ENCODE measurements at regions not wholly inside any gene's neighbourhood (a gene's known extent, or its start where the extent isn't known, plus 50 kb on each side); places are given as distances from the start of the nearest gene placed in this dataset.

DNA sequence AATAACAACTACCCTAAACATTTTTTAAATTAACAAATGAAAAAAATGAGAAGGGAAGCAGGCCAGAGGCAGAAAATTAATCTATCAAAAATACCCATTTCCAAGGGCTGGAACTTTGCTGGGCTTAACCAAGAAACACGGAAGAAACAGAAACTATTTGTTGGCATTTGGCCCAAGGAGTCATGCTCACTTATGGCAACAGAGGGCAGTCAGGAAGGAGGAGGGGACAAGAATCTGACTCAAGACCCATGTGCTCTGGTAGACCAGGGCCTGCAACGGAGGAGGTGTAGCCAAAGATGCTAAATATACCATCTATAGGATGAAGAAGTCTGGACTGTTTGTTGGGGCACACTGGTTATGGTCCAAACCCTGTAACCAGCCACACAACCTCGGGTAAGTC, 496.7 kb downstream of the COG6 start:
- no peak overlapping the region for H3K27ac Mint-ChIP-seq
- H3K27me3 Mint-ChIP-seq: no peaks in the 10 kb centered on the region
- H3K4me1 Mint-ChIP-seq: peaks cover 32% of the 10 kb centered on the region
- DNase-seq: no peak
- H3K9me3 Mint-ChIP-seq: peaks cover 4% of the 10 kb centered on the region
- H3K4me3 Mint-ChIP-seq: no peak overlapping the region
- no peaks in the 10 kb centered on the region for H3K36me3 Mint-ChIP-seq (ENCODE audit: low read depth)
- intact Hi-C loops (cut with micrococcal nuclease): no loop called here

DNA sequence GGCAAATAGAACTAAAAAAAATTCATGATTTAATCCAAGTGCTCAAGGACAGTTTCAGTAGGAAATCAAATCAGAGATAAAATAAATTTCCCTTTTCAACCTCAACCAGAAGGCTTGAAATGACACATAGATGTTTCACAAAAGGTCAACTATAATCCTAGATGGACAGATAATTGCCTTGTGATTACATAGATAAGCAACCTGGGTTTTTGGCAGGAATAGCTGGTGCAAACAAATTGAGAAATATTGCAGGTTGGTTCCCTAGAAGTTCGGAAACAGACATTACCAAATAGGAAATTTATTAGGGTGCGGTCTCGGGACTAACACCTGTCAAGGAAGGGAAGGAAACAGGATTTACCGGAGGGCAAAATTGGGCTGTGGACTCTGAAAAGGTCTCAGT, 497.5 kb downstream of the COG6 start:
- intact Hi-C loops (cut with micrococcal nuclease): no loop called here
- H3K36me3 Mint-ChIP-seq (ENCODE audit: low read depth): no peaks in the 10 kb centered on the region
- no peaks in the 10 kb centered on the region for H3K27me3 Mint-ChIP-seq
- peaks cover 4% of the 10 kb centered on the region for H3K9me3 Mint-ChIP-seq
- no peak for DNase-seq
- H3K4me3 Mint-ChIP-seq: no peak overlapping the region
- H3K27ac Mint-ChIP-seq: no peak overlapping the region
- peaks cover 27% of the 10 kb centered on the region for H3K4me1 Mint-ChIP-seq

DNA sequence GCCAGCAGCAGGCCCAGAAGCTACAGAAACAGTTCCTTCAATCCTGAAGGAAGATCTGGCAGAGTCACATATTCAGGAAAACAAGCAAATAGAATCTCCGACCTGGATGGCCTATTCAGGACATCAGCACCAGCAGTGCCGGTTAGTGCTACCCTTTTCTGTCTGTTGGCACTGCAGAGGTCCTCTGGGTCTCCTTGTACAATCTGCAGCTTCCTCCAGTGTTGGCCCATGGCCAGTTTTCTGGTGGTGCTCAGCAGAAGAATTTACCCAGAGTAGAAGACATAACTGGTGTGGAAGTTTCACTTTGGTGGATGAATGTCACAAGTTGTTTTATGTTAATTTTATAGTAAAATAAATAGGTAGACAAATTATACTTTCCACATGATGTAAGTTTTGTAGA, 498.1 kb downstream of the COG6 start:
- peaks cover 23% of the 10 kb centered on the region for H3K4me1 Mint-ChIP-seq
- H3K9me3 Mint-ChIP-seq: peaks cover 4% of the 10 kb centered on the region
- H3K27me3 Mint-ChIP-seq: no peaks in the 10 kb centered on the region
- no peak overlapping the region for H3K27ac Mint-ChIP-seq
- no peak overlapping the region for H3K4me3 Mint-ChIP-seq
- no peak for DNase-seq
- H3K36me3 Mint-ChIP-seq (ENCODE audit: low read depth): no peaks in the 10 kb centered on the region
- intact Hi-C loops (cut with micrococcal nuclease): no loop called here

DNA sequence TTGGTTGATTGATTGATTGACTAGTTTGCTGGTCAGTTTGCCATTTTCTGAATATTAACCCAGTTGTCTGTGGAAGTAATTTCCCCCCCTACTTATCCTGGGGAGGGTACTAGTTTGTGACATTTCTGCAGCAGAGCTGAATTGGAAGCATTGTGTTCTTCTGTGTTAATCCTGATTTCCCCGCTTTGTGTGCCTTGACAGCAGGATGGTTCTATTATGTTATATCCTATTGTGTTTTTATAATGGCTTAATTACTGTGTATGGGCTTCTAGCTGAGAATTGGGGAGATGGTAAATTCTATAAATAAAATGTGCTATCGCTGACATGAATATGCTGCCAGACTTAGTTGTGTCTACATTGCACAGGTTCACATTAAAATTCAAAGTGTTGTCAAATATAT, 499.7 kb downstream of the COG6 start:
- intact Hi-C loops (cut with micrococcal nuclease): no loop called here
- H3K27me3 Mint-ChIP-seq: no peaks in the 10 kb centered on the region
- no peak for DNase-seq
- no peaks in the 10 kb centered on the region for H3K36me3 Mint-ChIP-seq (ENCODE audit: low read depth)
- H3K4me3 Mint-ChIP-seq: no peak overlapping the region
- H3K4me1 Mint-ChIP-seq: peaks cover 10% of the 10 kb centered on the region
- H3K9me3 Mint-ChIP-seq: peaks cover 4% of the 10 kb centered on the region
- no peak overlapping the region for H3K27ac Mint-ChIP-seq

DNA sequence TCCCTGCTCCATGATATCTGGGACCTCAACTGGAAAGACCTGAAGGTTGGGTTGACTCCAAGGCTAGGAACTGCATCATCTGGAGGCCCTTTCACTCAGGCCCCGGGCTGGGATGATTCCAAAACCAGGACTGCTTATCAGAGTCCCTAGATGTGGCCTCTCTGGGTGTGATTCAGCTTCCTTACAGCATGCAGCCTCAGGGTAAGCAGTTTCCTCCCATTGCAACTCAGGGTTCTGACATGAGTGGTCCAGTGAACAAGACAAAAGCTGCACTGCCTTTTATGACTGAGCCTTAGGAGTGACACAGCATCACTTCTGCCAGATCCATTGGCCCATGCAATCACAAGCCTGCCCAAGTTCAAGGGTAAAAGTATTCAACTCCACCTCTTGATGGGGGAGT, 502.8 kb downstream of the COG6 start:
- intact Hi-C loops (cut with micrococcal nuclease): no loop called here
- H3K36me3 Mint-ChIP-seq (ENCODE audit: low read depth): no peaks in the 10 kb centered on the region
- no peak overlapping the region for H3K27ac Mint-ChIP-seq
- H3K9me3 Mint-ChIP-seq: no peaks in the 10 kb centered on the region
- H3K4me3 Mint-ChIP-seq: no peak overlapping the region
- peaks cover 5% of the 10 kb centered on the region for H3K4me1 Mint-ChIP-seq
- H3K27me3 Mint-ChIP-seq: no peaks in the 10 kb centered on the region
- DNase-seq: no peak

DNA sequence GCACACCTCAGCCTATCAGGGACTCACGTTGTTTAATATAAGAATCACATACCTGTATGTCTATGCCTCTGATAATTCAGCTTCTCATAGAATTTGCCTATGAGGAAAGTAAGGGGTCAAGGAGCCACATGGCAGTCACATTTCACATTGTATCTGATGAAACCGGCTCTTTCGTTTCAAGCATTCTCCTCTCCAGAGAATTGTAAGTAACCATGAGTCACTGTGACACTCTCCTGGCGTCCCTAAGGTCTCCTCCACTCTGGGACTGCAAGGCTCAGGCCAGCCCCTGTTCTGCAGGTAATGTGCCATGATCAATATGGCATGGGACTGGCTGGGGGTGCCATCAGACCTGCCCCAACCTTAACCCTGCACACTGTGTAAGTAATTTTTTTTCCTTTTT, 503.3 kb downstream of the COG6 start:
- H3K9me3 Mint-ChIP-seq: no peaks in the 10 kb centered on the region
- intact Hi-C loops (cut with micrococcal nuclease): no loop called here
- H3K27me3 Mint-ChIP-seq: no peaks in the 10 kb centered on the region
- H3K4me1 Mint-ChIP-seq: peaks cover 5% of the 10 kb centered on the region
- no peak overlapping the region for H3K27ac Mint-ChIP-seq
- DNase-seq: no peak
- H3K36me3 Mint-ChIP-seq (ENCODE audit: low read depth): no peaks in the 10 kb centered on the region
- H3K4me3 Mint-ChIP-seq: no peak overlapping the region

DNA sequence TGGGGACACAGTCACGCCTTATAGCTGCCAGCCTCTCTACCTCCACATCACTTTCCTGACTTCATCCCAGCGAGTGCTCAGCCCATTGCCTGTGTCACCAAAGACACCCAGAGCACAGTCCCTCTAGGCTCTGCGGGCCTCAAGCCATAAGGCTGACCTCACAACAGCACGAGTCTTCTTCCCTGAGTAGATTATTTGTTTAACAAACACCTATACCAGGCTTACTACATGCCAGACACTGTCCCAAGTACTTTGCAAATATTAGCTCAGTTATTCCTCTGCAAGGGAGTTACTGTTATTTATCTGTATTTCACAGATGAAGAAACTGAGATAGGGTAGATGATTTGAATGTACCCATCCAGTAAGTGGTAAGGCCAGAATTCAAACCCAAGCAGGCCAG, 504.3 kb downstream of the COG6 start:
- Mint-ChIP-seq H3K4me3 (no peak overlapping the region), H3K27ac (no peak overlapping the region), H3K9me3 (no peaks in the 10 kb centered on the region), H3K36me3 (ENCODE audit: low read depth) (no peaks in the 10 kb centered on the region), H3K27me3 (no peaks in the 10 kb centered on the region), H3K4me1 (peaks cover 5% of the 10 kb centered on the region)
- intact Hi-C loops (cut with micrococcal nuclease): no loop called here
- DNase-seq: no peak

DNA sequence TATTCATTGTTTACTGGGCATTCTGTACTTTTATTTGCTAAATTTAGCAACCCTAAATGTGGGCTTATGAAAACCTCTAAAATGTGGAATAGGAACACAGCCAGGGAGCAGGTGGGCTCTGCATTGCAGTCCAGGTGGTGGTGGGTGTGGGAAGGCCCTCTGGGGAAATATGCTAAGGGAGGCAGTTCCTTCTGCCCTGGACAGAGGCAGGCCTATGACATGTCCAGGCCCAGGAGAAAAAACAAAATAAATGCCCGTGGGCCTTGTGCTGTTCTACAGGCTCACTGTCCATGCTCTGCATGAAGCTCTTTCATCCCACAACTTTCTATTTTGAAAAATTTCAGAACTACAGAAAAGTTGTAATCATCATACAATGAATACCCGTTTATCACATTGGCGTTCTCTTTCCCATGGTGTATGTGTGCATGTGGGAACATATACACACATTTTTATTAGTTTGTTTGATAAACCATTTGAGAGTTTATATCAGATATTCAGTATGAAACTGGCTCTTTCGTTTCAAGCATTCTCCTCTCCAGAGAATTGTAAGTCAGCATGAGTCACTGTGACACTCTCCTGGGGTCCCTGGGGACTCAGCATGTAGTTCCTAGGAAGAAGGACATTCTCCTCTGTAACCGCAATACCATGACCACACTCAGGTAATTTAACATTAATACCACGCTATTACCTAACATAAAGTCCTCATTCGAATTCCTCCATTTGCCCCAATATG, 505.3 kb downstream of the COG6 start:
- no peak overlapping the region for H3K4me3 Mint-ChIP-seq
- intact Hi-C loops (cut with micrococcal nuclease): no loop called here
- no peak for DNase-seq
- no peaks in the 10 kb centered on the region for H3K9me3 Mint-ChIP-seq
- H3K36me3 Mint-ChIP-seq (ENCODE audit: low read depth): no peaks in the 10 kb centered on the region
- H3K4me1 Mint-ChIP-seq: peaks cover 4% of the 10 kb centered on the region
- H3K27me3 Mint-ChIP-seq: no peaks in the 10 kb centered on the region
- no peak overlapping the region for H3K27ac Mint-ChIP-seq

DNA sequence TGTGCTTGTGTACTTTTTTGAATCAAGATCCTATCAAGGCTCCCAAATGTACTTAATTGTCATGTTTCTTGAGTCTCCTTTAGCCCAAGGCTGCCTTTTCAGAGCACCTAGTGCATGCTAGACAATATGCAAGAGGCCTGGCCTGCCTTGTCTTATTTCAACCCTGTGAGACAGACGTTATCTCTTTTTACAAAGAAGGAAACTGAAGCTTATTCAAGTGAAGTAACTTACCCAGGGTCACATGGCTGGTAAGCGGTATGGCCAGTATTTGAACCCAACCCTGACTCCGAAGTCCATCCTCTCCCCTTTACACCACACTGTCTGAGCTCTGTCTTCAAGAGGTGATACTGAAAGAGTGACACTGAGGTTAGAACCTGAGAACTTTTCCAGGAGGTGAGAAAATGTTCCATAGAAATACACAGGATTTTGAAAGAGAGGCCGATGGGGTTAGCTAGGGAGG, 505.1 kb downstream of the FOXO1 start:
- Mint-ChIP-seq H3K9me3 (no peaks in the 10 kb centered on the region), H3K27ac (no peak overlapping the region), H3K36me3 (ENCODE audit: low read depth) (no peaks in the 10 kb centered on the region), H3K27me3 (no peaks in the 10 kb centered on the region), H3K4me3 (no peak overlapping the region), H3K4me1 (peaks cover 5% of the 10 kb centered on the region)
- DNase-seq: no peak
- intact Hi-C loops (cut with micrococcal nuclease): no loop called here

DNA sequence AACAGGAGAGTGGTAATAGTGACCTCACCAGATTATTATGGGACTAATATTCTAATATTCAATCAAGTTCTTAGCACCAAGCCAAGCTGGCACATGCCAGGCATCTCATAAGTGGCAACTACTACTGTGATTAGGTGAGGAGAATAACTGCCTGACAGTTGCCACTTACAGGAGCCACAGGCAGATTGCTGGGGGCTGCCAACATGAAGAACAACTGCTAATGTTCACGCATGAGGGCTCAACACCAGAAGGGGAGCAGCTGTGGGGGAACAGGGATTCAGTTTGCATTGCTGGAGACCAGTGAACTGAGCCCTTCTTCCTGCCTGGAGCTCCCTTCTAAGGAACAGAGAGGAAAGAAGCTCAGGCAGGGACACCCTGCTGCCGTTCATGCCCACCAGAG, 504.5 kb downstream of the FOXO1 start:
- H3K27me3 Mint-ChIP-seq: no peaks in the 10 kb centered on the region
- no peaks in the 10 kb centered on the region for H3K36me3 Mint-ChIP-seq (ENCODE audit: low read depth)
- H3K4me1 Mint-ChIP-seq: peaks cover 9% of the 10 kb centered on the region
- intact Hi-C loops (cut with micrococcal nuclease): no loop called here
- DNase-seq: no peak
- no peak overlapping the region for H3K4me3 Mint-ChIP-seq
- no peak overlapping the region for H3K27ac Mint-ChIP-seq
- H3K9me3 Mint-ChIP-seq: no peaks in the 10 kb centered on the region

DNA sequence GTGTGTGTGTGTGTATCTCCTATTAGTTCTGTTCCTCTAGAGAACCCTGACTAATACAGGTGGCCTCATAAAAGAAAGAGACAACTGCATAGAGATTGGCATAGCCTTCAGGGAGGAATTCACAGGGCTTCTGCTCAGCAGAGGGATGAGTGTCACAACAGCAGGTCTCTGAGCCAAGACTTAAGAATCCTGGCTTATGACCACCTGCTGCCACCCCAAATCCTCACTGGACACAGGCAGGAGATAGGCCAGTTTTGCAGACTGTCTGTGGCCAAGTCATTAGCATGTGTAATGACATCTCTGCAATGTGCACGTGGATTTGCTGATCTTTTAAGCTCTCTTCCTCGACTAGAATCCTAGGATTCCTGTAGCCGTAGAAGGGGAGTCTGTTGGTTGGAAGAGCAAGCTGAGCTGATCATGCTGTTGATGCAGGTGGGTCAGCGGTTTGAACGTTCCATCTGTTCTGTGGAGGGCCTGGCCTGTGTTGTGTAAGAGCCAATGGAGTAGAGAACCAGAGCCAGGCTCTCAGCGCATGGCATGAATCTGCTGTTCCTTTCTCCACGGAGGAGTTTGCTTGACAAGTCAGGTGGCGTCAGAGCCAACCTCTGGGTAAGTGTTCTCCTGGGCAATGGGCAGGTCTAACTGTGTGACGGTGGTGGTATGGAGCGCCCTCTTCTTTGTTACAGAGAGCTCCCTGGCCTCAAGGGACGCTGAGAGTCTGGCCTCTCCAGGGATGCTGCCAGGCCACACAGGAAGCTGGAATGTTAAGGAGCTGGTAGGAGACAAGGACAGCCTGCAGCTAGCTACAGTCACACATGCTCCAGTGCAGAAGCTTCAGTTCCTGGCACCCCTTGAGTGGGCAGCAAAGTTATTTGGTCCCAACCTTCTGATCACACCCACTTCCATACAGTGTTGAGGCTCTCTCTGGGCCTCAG, 503.1 kb downstream of the FOXO1 start:
- Mint-ChIP-seq H3K27ac (no peak overlapping the region), H3K27me3 (no peaks in the 10 kb centered on the region), H3K36me3 (ENCODE audit: low read depth) (no peaks in the 10 kb centered on the region), H3K4me3 (no peak overlapping the region), H3K9me3 (peaks cover 4% of the 10 kb centered on the region), H3K4me1 (peaks cover 7% of the 10 kb centered on the region)
- no peak for DNase-seq
- intact Hi-C loops (cut with micrococcal nuclease): no loop called here

DNA sequence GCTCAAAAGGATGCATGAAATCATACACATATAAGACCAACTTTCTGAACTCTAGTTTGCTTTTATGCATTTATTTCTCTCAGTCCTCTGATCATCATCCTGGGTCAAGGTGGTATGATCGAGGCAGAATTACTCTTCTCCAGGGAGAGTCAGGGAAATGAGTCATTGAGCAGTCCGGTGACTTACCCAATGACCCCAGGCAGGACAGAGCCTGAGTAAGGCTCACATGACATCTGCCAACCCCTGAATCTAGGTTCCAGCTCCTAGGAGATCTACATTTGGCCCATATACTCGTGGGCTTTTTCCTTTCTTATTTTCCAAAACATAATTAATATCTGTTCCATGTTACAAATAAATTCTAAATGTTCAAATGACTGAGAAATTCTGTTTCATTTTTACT, 502.3 kb downstream of the FOXO1 start:
- intact Hi-C loops (cut with micrococcal nuclease): no loop called here
- Mint-ChIP-seq H3K27me3 (no peaks in the 10 kb centered on the region), H3K36me3 (ENCODE audit: low read depth) (no peaks in the 10 kb centered on the region), H3K9me3 (peaks cover 4% of the 10 kb centered on the region), H3K4me1 (peaks cover 9% of the 10 kb centered on the region), H3K4me3 (no peak overlapping the region), H3K27ac (no peak overlapping the region)
- no peak for DNase-seq

DNA sequence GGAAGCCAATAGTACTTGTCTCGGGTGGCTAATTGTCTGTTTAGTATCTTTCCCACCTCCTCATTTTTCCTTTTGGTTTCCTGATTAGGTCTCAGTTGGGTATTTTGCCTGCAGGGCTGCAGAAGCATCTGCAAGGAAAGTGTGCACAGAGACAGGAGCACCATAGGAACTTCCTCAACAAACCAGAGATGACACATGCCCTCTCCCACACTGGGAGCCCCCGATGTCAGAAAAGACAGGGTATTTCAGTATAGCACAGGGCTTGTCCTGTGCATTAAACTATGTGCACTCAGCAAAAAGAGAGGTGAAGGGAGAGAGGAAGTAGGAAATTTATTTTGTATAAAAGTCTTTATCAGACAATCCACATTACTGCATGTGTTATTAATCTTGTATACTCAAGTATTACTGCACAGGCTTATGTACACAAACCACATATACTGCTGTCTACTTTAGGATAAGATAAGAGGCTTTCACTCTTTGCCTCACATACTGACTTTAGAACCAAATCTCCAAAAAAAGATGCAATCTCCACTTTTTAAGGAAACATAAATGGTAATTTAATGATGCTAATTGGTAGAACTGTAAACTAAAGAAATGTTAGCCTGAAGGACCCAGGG, 501.0 kb downstream of the FOXO1 start:
- Mint-ChIP-seq H3K27me3 (no peaks in the 10 kb centered on the region), H3K4me1 (peaks cover 13% of the 10 kb centered on the region), H3K9me3 (peaks cover 4% of the 10 kb centered on the region), H3K36me3 (ENCODE audit: low read depth) (no peaks in the 10 kb centered on the region), H3K4me3 (no peak overlapping the region), H3K27ac (no peak overlapping the region)
- intact Hi-C loops (cut with micrococcal nuclease): no loop called here
- no peak for DNase-seq

DNA sequence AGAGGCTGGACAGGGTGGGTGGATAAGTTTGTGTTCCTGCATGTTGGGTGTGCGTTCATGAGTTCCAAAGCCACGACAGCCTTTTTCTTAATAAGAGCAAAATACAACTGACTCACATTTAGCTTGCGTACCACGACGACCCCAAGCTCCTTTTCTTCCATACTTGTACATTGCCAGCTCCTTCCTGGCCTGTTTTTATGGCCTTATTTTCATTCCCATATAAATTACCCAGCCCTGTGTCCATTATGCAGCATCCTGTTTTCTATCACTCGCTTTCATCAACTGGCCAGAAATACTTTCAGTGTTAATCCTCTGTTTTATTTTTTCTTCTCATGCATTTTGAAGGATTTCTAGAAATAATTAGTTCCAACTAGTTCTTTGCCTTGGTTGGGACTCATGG, 499.1 kb downstream of the FOXO1 start:
- Mint-ChIP-seq H3K27ac (no peak overlapping the region), H3K9me3 (peaks cover 11% of the 10 kb centered on the region), H3K36me3 (ENCODE audit: low read depth) (peaks cover 2% of the 10 kb centered on the region), H3K4me1 (peaks cover 18% of the 10 kb centered on the region), H3K4me3 (no peak overlapping the region), H3K27me3 (no peaks in the 10 kb centered on the region)
- intact Hi-C loops (cut with micrococcal nuclease): no loop called here
- DNase-seq: no peak

Measured in activated CD4-positive, alpha-beta T cell treated with anti-CD3 and anti-CD28 coated beads, Interleukin-2, amount 10 ng/mL, durations not matched to agents 24 days and 14 days (primary cell).